ENCODE measurements at regions not wholly inside any gene's neighbourhood (a gene's known extent, or its start where the extent isn't known, plus 50 kb on each side); places are given as distances from the start of the nearest gene placed in this dataset.
"Not testable (repeated sequence)": the region's sequence is repeated elsewhere in the genome, so short reads cannot be mapped to it uniquely, and the experiment has no call there.

- DNase-seq = no peak
Observed at GRCh38 chr10:28186887-28187578, 115.8 kb downstream of the MPP7 start.

- no peak for DNase-seq
Observed at GRCh38 chr10:28186461-28186860, 116.4 kb downstream of the MPP7 start.

GRCh38 chr10:28184810-28185209, 118.1 kb downstream of the MPP7 start:
- DNase-seq = no peak

- no peak for DNase-seq
Observed at GRCh38 chr10:28181478-28182096, 121.3 kb downstream of the MPP7 start.

GRCh38 chr10:28180654-28181053, 122.2 kb downstream of the MPP7 start:
- DNase-seq = peak in 1 of 2 experiments; percentile 51

- DNase-seq = no peak
Observed at GRCh38 chr10:28179743-28180099, 123.1 kb downstream of the MPP7 start.

- DNase-seq = no peak
Observed at GRCh38 chr10:28179006-28179742, 123.7 kb downstream of the MPP7 start.

GRCh38 chr10:28177944-28178637, 124.8 kb downstream of the MPP7 start:
- DNase-seq = peak in 1 of 2 experiments; percentile 4

GRCh38 chr10:28176498-28176897, 126.4 kb downstream of the MPP7 start:
- not testable (repeated sequence) for DNase-seq

- no peak for DNase-seq
Observed at GRCh38 chr10:28172223-28172610, 130.6 kb downstream of the MPP7 start.

- no peak for DNase-seq
Observed at GRCh38 chr10:28171468-28172222, 131.2 kb downstream of the MPP7 start.

- DNase-seq = no peak
Observed at GRCh38 chr10:28169525-28169924, 133.3 kb downstream of the MPP7 start.

- no peak for DNase-seq
Observed at GRCh38 chr10:28160866-28161405, 141.9 kb downstream of the MPP7 start.

- DNase-seq = no peak
Observed at GRCh38 chr10:28157379-28157778, 145.5 kb downstream of the MPP7 start.

- DNase-seq = no peak
Observed at GRCh38 chr10:28155726-28156125, 147.1 kb downstream of the MPP7 start.

GRCh38 chr10:28151636-28152035, 151.2 kb downstream of the MPP7 start:
- DNase-seq = no peak

- DNase-seq = no peak
Observed at GRCh38 chr10:28149746-28150145, 150.9 kb upstream of the ODAD2 start.

GRCh38 chr10:28147706-28148105, 148.8 kb upstream of the ODAD2 start:
- DNase-seq = no peak

GRCh38 chr10:28139138-28139537, 140.3 kb upstream of the ODAD2 start:
- no peak for DNase-seq

GRCh38 chr10:28137907-28138880, 139.3 kb upstream of the ODAD2 start:
- DNase-seq = no peak

GRCh38 chr10:28135258-28135657, 136.4 kb upstream of the ODAD2 start:
- DNase-seq = no peak
